HG02623 (cell line): ENCODE measurements at regions not wholly inside any gene's neighbourhood (a gene's known extent, or its start where the extent isn't known, plus 50 kb on each side); places are given as distances from the start of the nearest gene placed in this dataset.
"Not testable (repeated sequence)": the region's sequence is repeated elsewhere in the genome, so short reads cannot be mapped to it uniquely, and the experiment has no call there.

Experiments used
- ATAC-seq: cut with Tn5 transposase; IDR thresholded peaks from one replicate; pipeline ENCODE4 v1.9.1; 2021; ENCODE audit warnings: moderate library complexity; ENCODE audit not compliant: unreplicated experiment

DNA sequence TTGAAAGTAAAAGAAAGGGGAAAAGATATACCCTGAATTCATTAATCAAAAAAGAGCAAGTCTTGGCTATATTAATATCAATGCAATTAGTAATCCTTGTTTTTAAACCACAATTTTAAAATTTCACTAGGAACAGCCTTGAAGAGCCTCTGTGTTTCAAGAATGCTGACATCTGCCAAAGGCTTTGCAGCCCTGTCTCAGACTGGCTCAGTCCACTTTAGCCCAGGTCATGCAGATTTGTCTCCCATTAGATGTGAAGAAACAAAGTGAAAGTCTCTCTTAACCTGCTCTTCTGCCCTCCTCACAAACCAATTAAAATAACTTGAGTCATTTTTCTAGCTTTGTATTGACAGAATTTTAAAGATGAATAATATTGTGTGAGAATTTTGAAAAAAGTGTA is 102.7 kb upstream of the CARMIL1 start:
- ATAC-seq: no peak

DNA sequence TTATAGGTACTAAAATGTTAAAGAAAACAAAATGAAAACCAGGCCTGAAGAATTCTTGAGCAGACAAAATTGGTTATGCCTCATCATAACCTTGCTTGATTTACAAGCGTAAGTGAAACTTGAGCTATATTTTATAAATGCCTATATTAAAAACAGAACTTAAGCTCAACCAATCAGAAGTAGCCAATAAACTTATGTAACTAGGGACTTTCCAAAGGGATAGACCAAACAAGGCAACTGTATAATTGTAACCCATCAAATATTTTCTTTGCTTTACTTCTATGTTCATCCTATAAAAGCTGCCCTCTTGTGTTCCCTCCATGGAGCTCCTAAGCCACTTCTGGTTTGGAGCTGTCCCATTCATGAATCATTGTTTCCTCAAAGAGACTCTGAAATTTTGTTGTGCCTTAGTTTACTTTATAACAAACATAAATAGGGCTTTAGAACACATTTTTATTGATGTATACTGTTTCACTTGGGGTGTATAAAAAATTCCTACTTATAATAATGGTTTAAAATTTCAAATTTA is 101.6 kb upstream of the CARMIL1 start:
- ATAC-seq: no peak

DNA sequence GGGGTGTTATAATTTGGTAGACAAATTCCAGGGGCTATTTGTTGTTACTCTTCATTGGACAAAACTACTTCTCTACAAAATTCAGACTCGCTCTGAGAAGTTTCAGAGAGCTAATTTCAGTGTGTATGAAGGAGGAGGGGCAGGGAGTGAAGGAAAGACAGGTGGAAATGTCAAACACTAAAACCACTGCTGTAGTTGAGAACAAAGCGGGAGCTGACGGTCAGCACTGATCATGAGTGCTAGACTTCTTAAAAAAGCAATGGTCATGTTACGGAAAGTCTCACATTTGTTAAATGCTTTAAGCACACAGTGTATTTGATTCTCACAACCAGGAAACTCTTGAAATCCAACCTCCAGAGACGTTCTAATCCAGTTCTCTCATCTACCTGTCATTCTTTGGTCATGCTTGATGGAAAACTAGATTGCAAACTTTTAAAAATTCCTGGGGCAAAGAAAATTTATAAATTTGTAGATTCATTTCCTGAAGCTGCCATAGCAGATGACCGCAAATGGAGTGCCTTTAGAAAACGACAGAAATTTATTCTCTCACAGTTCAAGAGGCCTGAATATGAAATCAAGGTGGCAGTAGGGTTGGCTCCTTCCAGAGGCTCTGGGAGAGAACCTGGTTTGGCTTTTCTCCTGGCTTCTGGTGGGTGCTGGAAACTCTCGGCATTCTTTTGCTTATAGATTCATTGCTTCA is 100.7 kb upstream of the CARMIL1 start:
- ATAC-seq: no peak

GRCh38 chr6:25179051-25179778 is 100.0 kb upstream of the CARMIL1 start:
- ATAC-seq: no peak

DNA sequence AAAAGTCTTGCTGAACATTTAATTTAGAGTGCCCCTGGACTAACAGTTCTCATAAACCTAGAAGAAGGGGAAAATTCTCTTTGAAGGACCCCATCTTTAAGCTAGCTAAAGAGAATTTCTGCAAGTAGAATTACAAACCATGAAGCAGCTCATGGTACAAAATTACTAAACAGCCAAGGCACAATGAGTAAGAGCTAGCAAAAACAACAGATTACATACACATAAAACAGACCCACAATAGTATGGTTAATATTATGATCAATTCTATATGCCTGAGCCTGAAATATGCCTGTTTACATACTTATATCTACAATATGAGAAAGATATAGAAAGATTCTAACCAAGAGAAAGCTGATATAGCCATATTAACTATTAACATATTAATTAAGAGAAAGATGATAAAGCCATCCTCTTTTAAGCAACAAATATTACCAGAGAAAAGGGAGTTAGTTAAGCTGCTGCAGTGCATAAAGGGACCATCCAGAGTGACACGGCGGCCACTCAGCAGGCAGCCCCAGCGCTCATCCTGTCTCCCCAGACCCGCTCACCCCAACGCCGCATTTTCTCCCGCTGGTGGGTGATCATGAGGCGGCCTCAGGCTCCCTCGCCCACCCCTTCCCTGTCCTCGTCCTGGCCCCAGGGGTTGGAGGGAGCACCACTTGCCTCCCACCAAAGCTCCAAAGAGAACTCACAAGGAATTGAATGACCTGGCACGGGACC is 98.4 kb upstream of the CARMIL1 start:
- no peak for ATAC-seq

- no peak for ATAC-seq
These were observed 97.8 kb upstream of the CARMIL1 start for GRCh38 chr6:25181350-25181724.

DNA sequence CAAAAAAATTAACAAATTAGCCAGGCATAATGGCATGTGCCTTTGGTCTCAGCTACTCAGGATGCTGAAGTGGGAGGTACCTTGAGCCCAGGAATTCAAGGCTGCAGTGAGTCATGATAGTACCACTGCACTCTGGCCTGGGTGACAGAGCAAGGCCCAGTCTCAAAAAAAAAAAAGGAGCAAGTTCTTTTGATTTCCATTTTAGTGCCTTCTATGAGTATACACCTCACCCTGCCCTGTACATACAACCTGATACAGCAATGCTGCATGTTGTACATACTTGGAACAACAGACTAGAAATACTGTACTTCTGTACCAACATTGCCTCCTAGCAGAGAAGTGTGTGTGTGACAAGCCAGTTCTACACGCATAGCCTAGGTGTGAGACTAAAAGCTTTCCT is 97.3 kb upstream of the CARMIL1 start:
- no peak for ATAC-seq

DNA sequence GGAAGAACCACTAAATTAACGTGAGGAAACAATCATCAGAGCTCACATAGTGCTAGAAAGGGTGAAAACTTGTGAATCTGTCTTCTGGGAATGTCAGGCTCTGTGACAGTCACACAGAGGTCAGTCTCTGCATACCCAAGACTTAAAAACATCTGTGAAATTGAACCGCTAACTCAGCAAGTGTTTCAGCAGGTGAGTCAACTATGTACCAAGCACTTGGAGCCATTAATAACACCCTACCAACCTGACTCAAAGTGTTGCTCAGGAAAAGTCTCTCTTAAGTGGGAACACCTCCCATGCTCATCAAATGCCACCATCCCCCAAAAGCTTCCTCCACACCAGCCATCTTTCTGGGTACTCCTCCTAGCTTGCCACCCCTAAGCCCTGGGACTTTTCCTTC is 92.3 kb upstream of the CARMIL1 start:
- ATAC-seq: no peak

DNA sequence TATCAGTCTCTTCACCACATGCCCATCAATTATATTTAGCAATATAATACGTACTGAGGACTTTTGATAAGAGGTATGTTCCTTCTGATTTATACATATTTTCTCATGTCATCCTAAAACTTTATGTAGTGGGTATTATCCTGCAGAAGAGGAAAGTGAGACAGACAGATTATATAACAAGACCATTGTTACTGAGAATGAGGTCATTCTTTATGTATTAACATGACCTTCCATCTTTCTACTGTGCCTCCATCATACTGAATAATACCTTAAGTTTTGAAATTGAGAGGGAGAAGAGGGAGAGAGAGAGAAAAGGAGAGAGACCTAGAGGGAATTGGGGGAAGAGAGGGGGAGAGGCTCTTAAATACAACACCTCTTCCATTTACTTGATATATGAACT is 90.9 kb upstream of the CARMIL1 start:
- ATAC-seq: no peak

DNA sequence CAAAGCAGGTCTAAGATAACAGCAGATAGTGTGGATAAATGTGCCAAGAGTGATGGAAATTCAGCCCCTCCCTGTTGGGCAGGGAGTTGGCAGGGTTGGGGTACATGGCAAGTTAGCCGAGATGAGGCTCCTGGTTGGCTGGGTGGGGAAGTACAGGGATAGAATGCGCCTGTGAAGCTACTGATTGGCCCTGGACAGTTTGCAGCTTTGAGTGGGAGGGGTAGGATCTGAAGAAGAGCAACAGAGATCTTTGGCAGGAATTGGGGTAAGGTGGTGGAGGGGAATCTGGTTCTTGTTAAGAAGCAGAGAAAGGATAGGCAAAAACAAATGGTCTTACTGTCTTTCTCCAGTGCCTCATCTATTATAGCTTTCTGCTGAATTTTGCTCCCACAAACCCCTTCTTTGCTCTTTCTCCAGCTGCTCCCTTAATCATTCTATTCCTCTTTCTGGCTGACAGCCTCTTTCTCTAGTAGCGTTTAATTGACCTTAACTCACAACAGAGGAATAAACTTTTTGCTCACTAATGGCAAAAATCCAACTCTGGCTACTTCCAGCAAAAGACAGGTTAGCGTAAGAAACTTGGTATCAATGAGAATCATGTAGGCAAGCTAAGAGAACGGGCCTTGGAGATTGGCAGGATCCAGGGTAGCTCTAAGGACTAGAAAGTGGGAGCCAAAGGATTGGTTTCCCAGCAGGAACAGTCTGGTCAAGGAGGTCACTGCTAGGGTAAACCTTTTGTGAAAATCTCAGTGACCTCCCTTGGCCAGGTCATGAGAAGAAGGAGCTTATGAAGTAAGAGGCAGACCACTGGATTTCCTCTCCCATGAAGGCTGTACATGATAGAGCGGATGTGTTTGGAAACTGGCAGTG is 86.3 kb upstream of the CARMIL1 start:
- ATAC-seq: no peak

- no peak for ATAC-seq
These were observed 85.6 kb upstream of the CARMIL1 start for GRCh38 chr6:25193460-25194171.

GRCh38 chr6:25194172-25194678 is 84.9 kb upstream of the CARMIL1 start:
- ATAC-seq: no peak

DNA sequence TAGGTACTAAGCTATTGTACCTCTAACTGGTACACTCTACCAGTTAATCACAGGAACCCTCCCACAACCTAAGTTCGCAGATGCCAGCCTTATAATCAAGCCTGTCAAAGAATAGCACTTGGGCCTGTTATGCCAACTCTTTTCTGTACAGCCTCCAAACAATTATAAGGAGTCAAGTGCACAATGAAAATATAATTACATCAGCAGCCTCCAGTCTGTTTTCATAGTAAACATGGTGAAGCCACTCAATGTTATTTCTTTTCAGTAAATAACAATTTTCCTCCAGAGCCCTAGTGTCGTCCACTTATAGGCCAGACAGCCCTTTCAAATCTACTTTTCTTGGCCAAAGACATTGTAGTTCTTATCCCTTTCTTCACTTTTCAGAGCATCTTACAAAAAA is 82.7 kb upstream of the CARMIL1 start:
- no peak for ATAC-seq

- ATAC-seq: no peak
These were observed 82.1 kb upstream of the CARMIL1 start for GRCh38 chr6:25197111-25197510.

GRCh38 chr6:25199544-25199943 is 79.6 kb upstream of the CARMIL1 start:
- ATAC-seq: no peak

DNA sequence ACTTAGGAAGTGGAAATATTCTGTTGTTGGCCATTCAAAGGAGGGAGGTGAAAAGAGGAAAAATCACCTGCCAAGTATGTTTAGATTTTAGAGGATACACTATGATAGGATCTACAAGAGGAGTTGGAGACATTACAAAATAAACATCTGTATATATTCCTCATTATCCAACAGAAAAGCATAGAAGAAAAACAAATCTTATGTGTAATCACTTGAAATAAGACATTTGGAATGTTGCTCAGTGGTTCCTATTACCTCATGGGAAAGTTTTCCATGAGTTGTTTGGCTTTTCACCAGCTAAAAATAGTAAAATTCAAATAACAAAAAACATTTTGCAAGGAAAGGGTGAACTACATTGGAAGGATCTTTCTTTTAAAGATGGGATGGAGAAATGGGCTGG is 76.7 kb upstream of the CARMIL1 start:
- ATAC-seq: no peak

GRCh38 chr6:25205629-25206028 is 73.5 kb upstream of the CARMIL1 start:
- no peak for ATAC-seq

DNA sequence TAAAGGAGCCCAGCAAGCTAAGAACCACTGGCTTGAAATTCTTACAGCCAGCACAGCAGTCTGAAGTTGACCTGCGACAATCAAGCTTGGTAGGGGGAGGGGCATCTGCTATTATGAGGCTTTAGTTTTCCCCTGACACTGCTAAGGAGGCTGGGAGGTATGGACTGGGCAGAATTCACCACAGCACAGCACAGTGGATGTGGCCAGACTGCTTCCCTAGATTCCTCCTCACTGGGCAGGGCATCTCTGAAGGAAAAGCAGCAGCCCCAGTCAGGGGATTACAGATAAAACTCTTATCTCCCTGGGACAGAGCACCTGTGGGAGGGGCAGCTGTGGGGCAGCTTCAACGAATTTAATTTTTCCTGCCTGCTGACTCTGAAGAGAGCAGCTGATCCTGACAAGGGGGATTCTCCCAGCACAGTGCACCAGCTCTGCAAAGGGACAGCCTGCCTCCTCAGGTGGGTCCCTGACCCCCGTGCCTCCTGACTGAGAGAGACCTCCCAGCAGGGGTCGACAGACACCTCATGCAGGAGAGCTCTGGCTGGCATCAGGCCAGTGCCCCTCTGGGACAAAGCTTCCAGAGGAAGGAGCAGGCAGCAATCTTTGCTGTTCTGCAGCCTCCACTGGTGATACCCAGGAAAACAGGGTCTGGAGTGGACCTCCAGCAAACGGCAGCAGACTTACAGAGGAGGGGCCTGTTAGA is 71.6 kb upstream of the CARMIL1 start:
- not testable (repeated sequence) for ATAC-seq

DNA sequence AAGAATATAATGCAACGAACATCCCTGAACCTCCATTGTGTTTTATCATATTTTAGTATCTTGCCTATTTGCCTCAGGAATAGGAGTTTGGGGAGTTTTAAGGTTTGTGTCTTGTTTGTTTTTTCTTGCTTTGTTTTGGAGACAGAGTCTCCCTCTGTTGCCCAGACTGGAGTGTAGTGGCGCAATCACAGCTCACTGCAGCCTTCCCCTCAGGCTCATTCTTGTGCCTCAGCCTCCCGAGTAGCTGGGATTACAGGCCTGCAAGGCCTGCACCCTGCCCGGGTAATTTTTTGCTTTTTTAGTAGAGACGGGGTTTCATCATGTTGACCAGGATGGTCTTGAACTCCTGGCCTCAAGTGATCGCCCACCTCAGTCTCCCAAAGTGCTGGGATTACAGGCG is 63.3 kb upstream of the CARMIL1 start:
- no peak for ATAC-seq
